Hepatocyte (in vitro differentiated cells): ENCODE measurements at regions not wholly inside any gene's neighbourhood (a gene's known extent, or its start where the extent isn't known, plus 50 kb on each side); places are given as distances from the start of the nearest gene placed in this dataset.

ENCODE experiments used
- DNase-seq: peaks from one replicate; pipeline ENCODE4 v3.0.0-alpha.2; 2016; ENCODE audit warnings: low spot score
- H2AFZ ChIP-seq: fragments of 200-600 bp; sonication (generic); 2 replicates; pipeline ENCODE4 v1.6.0; 2016; ENCODE audit warnings: antibody characterized with exemption, mild to moderate bottlenecking
- H3K27ac ChIP-seq: fragments of 200-600 bp; sonication (generic); 2 replicates; pipeline ENCODE4 v1.5.1; 2016; ENCODE audit warnings: mild to moderate bottlenecking
- H3K27me3 ChIP-seq: fragments of 200-600 bp; sonication (generic); 2 replicates; pipeline ENCODE4 v1.6.1; 2016
- H3K36me3 ChIP-seq: fragments of 200-600 bp; sonication (generic); replicated peaks from 2 replicates; pipeline ENCODE4 v1.5.1; 2016; ENCODE audit warnings: low read depth; ENCODE audit not compliant: insufficient read depth
- H3K4me1 ChIP-seq: fragments of 200-600 bp; sonication (generic); 2 replicates; pipeline ENCODE4 v1.5.1; 2016; ENCODE audit warnings: mild to moderate bottlenecking, moderate library complexity; ENCODE audit not compliant: insufficient read depth
- H3K4me2 ChIP-seq: fragments of 200-600 bp; sonication (generic); 2 replicates; pipeline ENCODE4 v1.6.0; 2016
- H3K4me3 ChIP-seq: fragments of 200-600 bp; sonication (generic); 2 replicates; pipeline ENCODE4 v1.5.1; 2016; ENCODE audit warnings: mild to moderate bottlenecking
- H3K79me2 ChIP-seq: fragments of 200-600 bp; sonication (generic); 2 replicates; pipeline ENCODE4 v1.6.0; 2017; ENCODE audit warnings: mild to moderate bottlenecking
- H3K9me2 ChIP-seq: fragments of 200-600 bp; sonication (generic); replicated peaks from 2 replicates; pipeline ENCODE4 v1.6.0; 2017; ENCODE audit warnings: mild to moderate bottlenecking; ENCODE audit not compliant: insufficient read depth
- H3K9me3 ChIP-seq: fragments of 200-600 bp; sonication (generic); 2 replicates; pipeline ENCODE4 v1.5.1; 2016; ENCODE audit warnings: low read depth, mild to moderate bottlenecking
- H4K20me1 ChIP-seq: fragments of 200-600 bp; sonication (generic); 2 replicates; pipeline ENCODE4 v1.6.0; 2016; ENCODE audit warnings: mild to moderate bottlenecking; ENCODE audit not compliant: insufficient read depth, poor library complexity, severe bottlenecking
- EZH2 ChIP-seq: fragments of 200-600 bp; sonication (generic); IDR thresholded peaks from 2 replicates; pipeline ENCODE4 v1.6.1; 2016; ENCODE audit warnings: antibody characterized with exemption, mild to moderate bottlenecking, borderline replicate concordance
- EZH2phosphoT487 ChIP-seq: fragments of 200-600 bp; sonication (generic); IDR thresholded peaks from one replicate; pipeline ENCODE4 v1.6.1; 2018; ENCODE audit warnings: antibody characterized with exemption, mild to moderate bottlenecking, low read depth, moderate library complexity; ENCODE audit not compliant: unreplicated experiment, severe bottlenecking
- WGBS: methylation state at CpG from one replicate; pipeline ENCODE4 v1.1.6; 2016; ENCODE audit warnings: low lambda C conversion rate; ENCODE audit errors: missing lambda C conversion rate; 5-methylcytosine and 5-hydroxymethylcytosine counted together
- TF ChIP-seq, protein P1 (sequence below): fragments of 200-600 bp; sonication (generic); IDR thresholded peaks from 2 replicates; pipeline ENCODE4 v1.5.1; 2016; ENCODE audit warnings: antibody characterized with exemption, mild to moderate bottlenecking; ENCODE audit not compliant: poor library complexity

DNA sequence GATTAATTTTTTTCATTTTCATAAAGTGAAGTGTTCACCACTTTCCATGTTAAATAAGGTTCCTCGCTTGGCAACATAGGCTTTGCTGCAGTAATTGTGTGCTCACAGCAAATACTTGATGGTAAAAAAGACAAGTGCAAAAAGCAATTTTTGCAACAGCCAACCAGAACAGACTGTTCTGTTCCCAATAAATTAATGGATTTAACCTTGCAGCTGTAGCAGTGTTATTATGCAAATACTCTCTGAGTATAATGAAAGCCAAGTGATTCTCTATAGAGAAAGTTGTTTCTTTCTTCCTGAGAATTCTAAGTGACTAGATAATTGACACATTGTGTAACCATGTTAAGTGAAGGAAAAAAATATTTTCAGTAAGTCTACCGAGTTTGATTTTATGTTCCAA, 183.7 kb upstream of the NAALADL2 start:
- Histone ChIP-seq H3K4me2 (no peak overlapping the region), H3K27ac (no peak overlapping the region), H2AFZ (no peak overlapping the region), H3K9me2 (no peaks in the 10 kb centered on the region), H3K9me3 (no peaks in the 10 kb centered on the region), H3K79me2 (no peaks in the 10 kb centered on the region), H3K4me1 (no peaks in the 10 kb centered on the region), H3K36me3 (no peaks in the 10 kb centered on the region), H4K20me1 (no peaks in the 10 kb centered on the region), H3K4me3 (no peak overlapping the region), H3K27me3 (no peaks in the 10 kb centered on the region)
- no peak for DNase-seq
- TF ChIP-seq, protein P1, sequence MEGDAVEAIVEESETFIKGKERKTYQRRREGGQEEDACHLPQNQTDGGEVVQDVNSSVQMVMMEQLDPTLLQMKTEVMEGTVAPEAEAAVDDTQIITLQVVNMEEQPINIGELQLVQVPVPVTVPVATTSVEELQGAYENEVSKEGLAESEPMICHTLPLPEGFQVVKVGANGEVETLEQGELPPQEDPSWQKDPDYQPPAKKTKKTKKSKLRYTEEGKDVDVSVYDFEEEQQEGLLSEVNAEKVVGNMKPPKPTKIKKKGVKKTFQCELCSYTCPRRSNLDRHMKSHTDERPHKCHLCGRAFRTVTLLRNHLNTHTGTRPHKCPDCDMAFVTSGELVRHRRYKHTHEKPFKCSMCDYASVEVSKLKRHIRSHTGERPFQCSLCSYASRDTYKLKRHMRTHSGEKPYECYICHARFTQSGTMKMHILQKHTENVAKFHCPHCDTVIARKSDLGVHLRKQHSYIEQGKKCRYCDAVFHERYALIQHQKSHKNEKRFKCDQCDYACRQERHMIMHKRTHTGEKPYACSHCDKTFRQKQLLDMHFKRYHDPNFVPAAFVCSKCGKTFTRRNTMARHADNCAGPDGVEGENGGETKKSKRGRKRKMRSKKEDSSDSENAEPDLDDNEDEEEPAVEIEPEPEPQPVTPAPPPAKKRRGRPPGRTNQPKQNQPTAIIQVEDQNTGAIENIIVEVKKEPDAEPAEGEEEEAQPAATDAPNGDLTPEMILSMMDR, result no peak
- TF ChIP-seq EZH2 (no peak), EZH2phosphoT487 (no peak)
- 92% methylated on average over 2 of the region's 2 CpGs for WGBS

DNA sequence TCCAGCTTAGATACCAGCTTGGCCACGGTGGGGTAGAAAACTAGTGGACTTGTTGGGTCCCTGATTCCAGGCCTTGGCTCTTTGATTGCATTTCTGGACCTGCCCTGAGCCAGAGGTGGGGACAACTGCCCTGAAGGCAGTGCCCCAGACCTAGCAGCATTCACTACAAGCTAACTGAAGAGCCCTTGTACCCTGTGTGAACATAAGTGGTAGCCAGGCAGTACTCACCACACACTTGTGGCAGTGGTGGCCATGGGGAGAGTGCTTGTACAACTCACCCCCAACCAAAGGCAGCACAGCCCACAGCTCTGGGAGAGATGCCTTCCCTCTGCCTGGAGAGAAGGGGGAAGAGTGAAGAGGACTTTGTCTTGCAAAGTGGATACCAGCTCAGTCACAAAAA, 177.3 kb upstream of the NAALADL2 start:
- no peaks in the 10 kb centered on the region for H3K4me1 ChIP-seq
- H3K9me2 ChIP-seq, result no peaks in the 10 kb centered on the region
- WGBS, result 86% methylated on average over 1 of the region's 1 CpG
- H3K27me3 ChIP-seq, result no peaks in the 10 kb centered on the region
- H2AFZ ChIP-seq, result no peak overlapping the region
- H3K4me2 ChIP-seq, result no peak overlapping the region
- H3K36me3 ChIP-seq, result no peaks in the 10 kb centered on the region
- no peak overlapping the region for H3K27ac ChIP-seq
- no peaks in the 10 kb centered on the region for H4K20me1 ChIP-seq
- TF ChIP-seq EZH2phosphoT487 (no peak), EZH2 (no peak)
- TF ChIP-seq, protein P1, result no peak
- no peaks in the 10 kb centered on the region for H3K9me3 ChIP-seq
- H3K79me2 ChIP-seq, result no peaks in the 10 kb centered on the region
- no peak overlapping the region for H3K4me3 ChIP-seq
- no peak for DNase-seq

DNA sequence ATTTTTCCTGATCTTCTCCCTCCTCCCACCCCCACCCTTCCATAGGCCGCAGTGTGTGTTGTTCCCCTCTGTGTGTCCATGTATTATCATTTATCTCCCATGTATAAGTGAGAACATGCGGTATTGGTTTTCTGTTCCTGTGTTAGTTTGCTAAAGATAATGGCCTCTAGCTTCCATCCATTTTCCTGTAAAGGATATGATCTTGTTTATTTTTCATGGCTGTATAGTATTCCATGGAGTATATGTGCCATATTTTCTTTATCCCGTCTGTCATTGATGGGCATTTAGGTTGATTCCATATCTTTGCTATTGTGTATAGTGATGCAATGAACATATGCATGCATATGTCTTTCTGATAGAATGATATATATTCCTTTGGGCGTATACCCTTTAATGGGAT, 173.3 kb upstream of the NAALADL2 start:
- Histone ChIP-seq H3K36me3 (no peaks in the 10 kb centered on the region), H4K20me1 (no peaks in the 10 kb centered on the region)
- 95% methylated on average over 4 of the region's 4 CpGs for WGBS

More for the DNA sequence above, 173.3 kb upstream of the NAALADL2 start:
- Histone ChIP-seq H3K9me3 (no peaks in the 10 kb centered on the region), H3K27me3 (no peaks in the 10 kb centered on the region), H2AFZ (no peak overlapping the region), H3K9me2 (no peaks in the 10 kb centered on the region), H3K79me2 (no peaks in the 10 kb centered on the region), H3K4me1 (no peaks in the 10 kb centered on the region), H3K4me2 (no peak overlapping the region), H3K4me3 (no peak overlapping the region), H3K27ac (no peak overlapping the region)
- no peak for DNase-seq
- no peak for TF ChIP-seq EZH2phosphoT487
- TF ChIP-seq, protein P1, result no peak
- no peak for TF ChIP-seq EZH2
